Glutamatergic neuron (in vitro differentiated cells): ENCODE measurements at regions not wholly inside any gene's neighbourhood (a gene's known extent, or its start where the extent isn't known, plus 50 kb on each side); places are given as distances from the start of the nearest gene placed in this dataset.

Experiments used
- DNase-seq: peaks from one replicate; pipeline ENCODE4 v3.0.0; 2022
- H3K27ac Mint-ChIP-seq: one replicate; pipeline ENCODE4 v1.8.0; 2020; ENCODE audit warnings: mild to moderate bottlenecking, mixed read lengths, inconsistent platforms; ENCODE audit not compliant: unreplicated experiment
- H3K27me3 Mint-ChIP-seq: one replicate; pipeline ENCODE4 v1.8.0; 2020; ENCODE audit warnings: mild to moderate bottlenecking, moderate library complexity, mixed read lengths, inconsistent platforms; ENCODE audit not compliant: unreplicated experiment
- H3K36me3 Mint-ChIP-seq: one replicate; pipeline ENCODE4 v1.8.0; 2020; ENCODE audit warnings: mild to moderate bottlenecking, mixed read lengths, inconsistent platforms; ENCODE audit not compliant: unreplicated experiment
- H3K4me1 Mint-ChIP-seq: one replicate; pipeline ENCODE4 v1.8.0; 2020; ENCODE audit warnings: mild to moderate bottlenecking, low read depth, mixed read lengths, inconsistent platforms; ENCODE audit not compliant: unreplicated experiment
- H3K4me3 Mint-ChIP-seq: one replicate; pipeline ENCODE4 v1.8.0; 2020; ENCODE audit warnings: mild to moderate bottlenecking, mixed read lengths, inconsistent platforms; ENCODE audit not compliant: unreplicated experiment
- H3K9me3 Mint-ChIP-seq: one replicate; pipeline ENCODE4 v1.8.0; 2020; ENCODE audit warnings: mild to moderate bottlenecking, moderate library complexity, mixed read lengths, inconsistent platforms; ENCODE audit not compliant: unreplicated experiment
- CTCF ChIP-seq: fragments of 200-600 bp; sonication (generic); IDR thresholded peaks from one replicate; pipeline ENCODE4 v1.5.0; 2021; ENCODE audit not compliant: partially characterized antibody, unreplicated experiment

DNA sequence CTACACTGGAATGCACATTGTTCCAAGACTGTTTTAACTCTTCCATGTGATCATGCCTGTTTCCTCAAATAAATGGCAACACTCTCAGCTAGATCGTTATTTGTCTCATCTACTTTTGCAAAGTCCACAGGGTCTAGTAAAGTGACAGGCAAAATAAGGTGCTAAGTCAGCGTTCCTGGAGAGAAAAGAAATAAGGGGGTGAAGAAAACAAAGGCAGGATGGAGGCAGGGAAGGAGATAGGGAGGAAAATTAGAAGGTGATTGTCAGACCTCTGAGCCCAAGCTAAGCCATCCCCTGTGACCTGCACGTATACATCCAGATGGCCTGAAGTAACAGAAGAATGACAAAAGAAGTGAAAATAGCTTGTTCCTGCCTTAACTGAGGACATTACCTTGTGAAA lies 132.1 kb downstream of the RAB38 start:
- Mint-ChIP-seq H3K4me1 (peaks cover 3% of the 10 kb centered on the region), H3K27ac (no peak overlapping the region), H3K4me3 (no peak overlapping the region)

DNA sequence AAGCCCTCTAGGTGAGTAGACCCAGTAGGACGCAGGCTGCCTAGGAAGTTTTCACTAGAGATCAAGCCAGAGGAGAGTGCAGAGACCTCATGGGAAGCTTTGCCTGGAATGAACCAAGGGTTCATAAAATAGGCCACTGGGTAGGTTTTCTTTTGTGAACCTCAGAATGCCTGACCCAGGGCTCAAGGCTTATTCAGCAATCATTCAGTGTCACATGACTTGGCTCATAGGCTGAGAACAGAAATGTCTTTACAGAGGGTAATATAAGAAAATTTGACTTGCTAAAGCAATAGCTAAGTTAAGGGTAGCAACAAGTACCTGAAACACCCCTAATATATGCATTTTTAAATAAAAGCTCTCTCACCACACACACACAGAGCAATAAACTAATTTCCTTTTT lies 132.6 kb downstream of the RAB38 start:
- H3K4me3 Mint-ChIP-seq = no peak overlapping the region
- peaks cover 3% of the 10 kb centered on the region for H3K4me1 Mint-ChIP-seq
- DNase-seq = no peak
- H3K9me3 Mint-ChIP-seq = peaks cover 2% of the 10 kb centered on the region
- no peak for TF ChIP-seq CTCF
- no peaks in the 10 kb centered on the region for H3K27me3 Mint-ChIP-seq
- no peaks in the 10 kb centered on the region for H3K36me3 Mint-ChIP-seq
- H3K27ac Mint-ChIP-seq = no peak overlapping the region

More for the DNA sequence above, 132.1 kb downstream of the RAB38 start:
- Mint-ChIP-seq H3K27me3 (no peaks in the 10 kb centered on the region), H3K36me3 (no peaks in the 10 kb centered on the region), H3K9me3 (peaks cover 2% of the 10 kb centered on the region)
- TF ChIP-seq CTCF = no peak
- no peak for DNase-seq

- Mint-ChIP-seq H3K9me3 (peaks cover 2% of the 10 kb centered on the region), H3K4me1 (peaks cover 3% of the 10 kb centered on the region), H3K27me3 (no peaks in the 10 kb centered on the region), H3K27ac (no peak overlapping the region), H3K4me3 (no peak overlapping the region), H3K36me3 (no peaks in the 10 kb centered on the region)
- no peak for DNase-seq
- no peak for TF ChIP-seq CTCF
These were observed 133.0 kb downstream of the RAB38 start for GRCh38 chr11:88042238-88042637.

DNA sequence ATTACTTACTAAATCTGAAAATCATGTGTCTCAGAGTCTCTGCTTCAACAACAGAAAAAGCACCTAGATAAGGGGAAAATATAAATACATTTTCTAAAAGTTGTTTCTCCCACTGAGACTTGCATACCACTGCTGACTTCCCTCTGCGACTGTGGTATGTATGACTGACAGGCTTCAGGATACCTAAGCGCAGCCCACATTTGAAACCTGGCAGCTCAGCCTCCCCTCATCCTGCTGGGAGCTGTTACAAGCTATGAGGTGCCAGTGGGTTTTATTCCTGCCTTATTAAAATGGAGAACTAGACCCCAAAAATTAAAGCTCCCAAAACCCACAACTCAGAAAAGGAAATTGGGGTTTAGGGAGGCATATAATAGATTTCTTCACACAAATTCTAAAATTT lies 133.6 kb downstream of the RAB38 start:
- peaks cover 2% of the 10 kb centered on the region for H3K9me3 Mint-ChIP-seq
- H3K36me3 Mint-ChIP-seq = no peaks in the 10 kb centered on the region
- no peak overlapping the region for H3K27ac Mint-ChIP-seq
- DNase-seq = no peak
- TF ChIP-seq CTCF = no peak
- no peaks in the 10 kb centered on the region for H3K27me3 Mint-ChIP-seq
- H3K4me1 Mint-ChIP-seq = peaks cover 3% of the 10 kb centered on the region
- H3K4me3 Mint-ChIP-seq = no peak overlapping the region

GRCh38 chr11:88040148-88040496 lies 135.1 kb downstream of the RAB38 start:
- H3K4me3 Mint-ChIP-seq = no peak overlapping the region
- H3K27ac Mint-ChIP-seq = no peak overlapping the region
- no peak for TF ChIP-seq CTCF
- DNase-seq = no peak
- peaks cover 2% of the 10 kb centered on the region for H3K9me3 Mint-ChIP-seq
- no peaks in the 10 kb centered on the region for H3K36me3 Mint-ChIP-seq
- peaks cover 3% of the 10 kb centered on the region for H3K4me1 Mint-ChIP-seq
- H3K27me3 Mint-ChIP-seq = no peaks in the 10 kb centered on the region
